HEK293 (cell line): ENCODE measurements at regions not wholly inside any gene's neighbourhood (a gene's known extent, or its start where the extent isn't known, plus 50 kb on each side); places are given as distances from the start of the nearest gene placed in this dataset.

Source experiments
- GLI2 ChIP-seq: fragments of 450-650 bp; formaldehyde crosslinking; IDR thresholded peaks from 2 replicates; pipeline ENCODE4; 2017; ENCODE audit warnings: missing biosample characterization, missing genetic modification characterization, low read depth, borderline replicate concordance
- PRDM1 ChIP-seq: fragments of 450-650 bp; formaldehyde crosslinking; IDR thresholded peaks from 2 replicates; pipeline ENCODE4; 2016; ENCODE audit warnings: missing biosample characterization, missing genetic modification characterization
- SP3 ChIP-seq: fragments of 450-650 bp; formaldehyde crosslinking; IDR thresholded peaks from 2 replicates; pipeline ENCODE4 v1.5.1; 2016; ENCODE audit warnings: missing biosample characterization, missing genetic modification characterization
- ZNF571 ChIP-seq: fragments of 450-650 bp; formaldehyde crosslinking; IDR thresholded peaks from 2 replicates; pipeline ENCODE4 v1.5.0; 2017; ENCODE audit warnings: missing biosample characterization, missing genetic modification characterization
- ZNF792 ChIP-seq: fragments of 450-650 bp; formaldehyde crosslinking; IDR thresholded peaks from 2 replicates; pipeline ENCODE4 v1.5.1; 2016; ENCODE audit warnings: missing biosample characterization, missing genetic modification characterization
- TF ChIP-seq, protein P1 (sequence below): fragments of 450-650 bp; formaldehyde crosslinking; IDR thresholded peaks from 2 replicates; pipeline ENCODE4 v1.5.1; 2016; ENCODE audit warnings: missing biosample characterization, missing genetic modification characterization

DNA sequence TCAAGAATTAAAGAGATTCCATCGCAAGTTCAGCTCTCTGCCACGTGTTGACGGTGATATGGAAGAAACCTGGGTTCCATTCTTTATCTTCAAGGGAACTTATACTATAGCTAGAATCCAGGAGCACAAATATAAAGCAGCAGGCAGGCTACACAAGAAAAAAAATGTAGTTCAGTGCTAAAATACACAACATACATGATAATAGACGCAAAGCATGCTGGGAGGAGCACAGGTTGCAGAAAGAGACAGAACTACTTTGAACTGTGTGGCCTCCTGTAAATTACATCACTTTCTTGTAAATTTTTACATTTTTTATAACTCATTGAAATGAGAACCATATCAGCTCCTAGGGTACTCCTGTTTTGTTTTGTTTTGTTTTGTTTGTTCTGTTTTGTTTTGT lies 53.8 kb upstream of the RBM24 start:
- TF ChIP-seq ZNF792 (no peak), PRDM1 (tag by site-specific recombination) (no peak), ZNF571 (tag by site-specific recombination) (no peak), GLI2 (tag by site-specific recombination) (no peak), SP3 (tag by site-specific recombination) (no peak)
- TF ChIP-seq, protein P1, sequence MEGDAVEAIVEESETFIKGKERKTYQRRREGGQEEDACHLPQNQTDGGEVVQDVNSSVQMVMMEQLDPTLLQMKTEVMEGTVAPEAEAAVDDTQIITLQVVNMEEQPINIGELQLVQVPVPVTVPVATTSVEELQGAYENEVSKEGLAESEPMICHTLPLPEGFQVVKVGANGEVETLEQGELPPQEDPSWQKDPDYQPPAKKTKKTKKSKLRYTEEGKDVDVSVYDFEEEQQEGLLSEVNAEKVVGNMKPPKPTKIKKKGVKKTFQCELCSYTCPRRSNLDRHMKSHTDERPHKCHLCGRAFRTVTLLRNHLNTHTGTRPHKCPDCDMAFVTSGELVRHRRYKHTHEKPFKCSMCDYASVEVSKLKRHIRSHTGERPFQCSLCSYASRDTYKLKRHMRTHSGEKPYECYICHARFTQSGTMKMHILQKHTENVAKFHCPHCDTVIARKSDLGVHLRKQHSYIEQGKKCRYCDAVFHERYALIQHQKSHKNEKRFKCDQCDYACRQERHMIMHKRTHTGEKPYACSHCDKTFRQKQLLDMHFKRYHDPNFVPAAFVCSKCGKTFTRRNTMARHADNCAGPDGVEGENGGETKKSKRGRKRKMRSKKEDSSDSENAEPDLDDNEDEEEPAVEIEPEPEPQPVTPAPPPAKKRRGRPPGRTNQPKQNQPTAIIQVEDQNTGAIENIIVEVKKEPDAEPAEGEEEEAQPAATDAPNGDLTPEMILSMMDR = no peak
